ENCODE measurements at regions not wholly inside any gene's neighbourhood (a gene's known extent, or its start where the extent isn't known, plus 50 kb on each side); places are given as distances from the start of the nearest gene placed in this dataset.

DNA sequence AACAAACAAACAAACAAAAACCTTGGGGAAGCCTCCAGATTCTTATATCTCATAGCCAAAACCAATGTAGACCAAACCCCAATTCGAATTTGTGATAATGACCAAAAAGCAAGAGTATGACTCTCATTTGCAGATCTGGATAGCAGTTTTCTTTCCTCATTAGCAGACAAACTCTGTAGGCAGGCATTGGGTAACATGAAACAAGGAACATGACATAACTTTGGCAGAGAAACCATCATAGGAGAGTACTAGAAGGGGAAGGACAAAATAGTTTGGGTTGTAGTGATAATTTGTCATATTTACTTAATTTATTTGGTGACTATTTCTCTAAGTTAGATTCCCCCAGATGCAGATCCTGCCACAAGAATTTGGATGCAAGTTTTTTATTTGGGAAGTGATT lies 187.8 kb downstream of the MID1IP1 start:
- no peaks in the 10 kb centered on the region for H3K9me3 ChIP-seq (ENCODE audit: control insufficient read depth, insufficient read depth, low read length)
- 88% methylated on average over 1 of the region's 1 CpG for WGBS (ENCODE audit: insufficient coverage)
- H3K27ac Mint-ChIP-seq: no peak overlapping the region
- H3K9me3 Mint-ChIP-seq: no peaks in the 10 kb centered on the region
- H3K27me3 ChIP-seq (ENCODE audit: control insufficient read depth, insufficient read depth, low read length): no peaks in the 10 kb centered on the region
- H3K4me3 Mint-ChIP-seq: no peak overlapping the region
- H3K4me3 ChIP-seq (ENCODE audit: low read length): no peak overlapping the region
- no peak overlapping the region for H3K27ac ChIP-seq (ENCODE audit: low read length)
- ATAC-seq (no peak), DNase-seq (no peak)
- H3K36me3 ChIP-seq (ENCODE audit: control insufficient read depth, insufficient read depth, low read length): no peaks in the 10 kb centered on the region
- H3K36me3 Mint-ChIP-seq: no peaks in the 10 kb centered on the region
- peaks cover 0 to 27% of the 10 kb centered on the region in 2 donors for H3K27me3 Mint-ChIP-seq (ENCODE audit: low read depth in 2 of 2)
- intact Hi-C loops (cut with micrococcal nuclease): loop anchor here (5.0 kb wide), 1 partner anchor 222 kb away; no protein-coding TSS in a partner anchor
- no peaks in the 10 kb centered on the region for H3K4me1 ChIP-seq (ENCODE audit: control insufficient read depth, insufficient read depth, low read length)
- TF ChIP-seq, protein P1, sequence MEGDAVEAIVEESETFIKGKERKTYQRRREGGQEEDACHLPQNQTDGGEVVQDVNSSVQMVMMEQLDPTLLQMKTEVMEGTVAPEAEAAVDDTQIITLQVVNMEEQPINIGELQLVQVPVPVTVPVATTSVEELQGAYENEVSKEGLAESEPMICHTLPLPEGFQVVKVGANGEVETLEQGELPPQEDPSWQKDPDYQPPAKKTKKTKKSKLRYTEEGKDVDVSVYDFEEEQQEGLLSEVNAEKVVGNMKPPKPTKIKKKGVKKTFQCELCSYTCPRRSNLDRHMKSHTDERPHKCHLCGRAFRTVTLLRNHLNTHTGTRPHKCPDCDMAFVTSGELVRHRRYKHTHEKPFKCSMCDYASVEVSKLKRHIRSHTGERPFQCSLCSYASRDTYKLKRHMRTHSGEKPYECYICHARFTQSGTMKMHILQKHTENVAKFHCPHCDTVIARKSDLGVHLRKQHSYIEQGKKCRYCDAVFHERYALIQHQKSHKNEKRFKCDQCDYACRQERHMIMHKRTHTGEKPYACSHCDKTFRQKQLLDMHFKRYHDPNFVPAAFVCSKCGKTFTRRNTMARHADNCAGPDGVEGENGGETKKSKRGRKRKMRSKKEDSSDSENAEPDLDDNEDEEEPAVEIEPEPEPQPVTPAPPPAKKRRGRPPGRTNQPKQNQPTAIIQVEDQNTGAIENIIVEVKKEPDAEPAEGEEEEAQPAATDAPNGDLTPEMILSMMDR (IDR thresholded peaks at IDR 0.05): no peak
- H3K4me1 Mint-ChIP-seq: no peaks in the 10 kb centered on the region

DNA sequence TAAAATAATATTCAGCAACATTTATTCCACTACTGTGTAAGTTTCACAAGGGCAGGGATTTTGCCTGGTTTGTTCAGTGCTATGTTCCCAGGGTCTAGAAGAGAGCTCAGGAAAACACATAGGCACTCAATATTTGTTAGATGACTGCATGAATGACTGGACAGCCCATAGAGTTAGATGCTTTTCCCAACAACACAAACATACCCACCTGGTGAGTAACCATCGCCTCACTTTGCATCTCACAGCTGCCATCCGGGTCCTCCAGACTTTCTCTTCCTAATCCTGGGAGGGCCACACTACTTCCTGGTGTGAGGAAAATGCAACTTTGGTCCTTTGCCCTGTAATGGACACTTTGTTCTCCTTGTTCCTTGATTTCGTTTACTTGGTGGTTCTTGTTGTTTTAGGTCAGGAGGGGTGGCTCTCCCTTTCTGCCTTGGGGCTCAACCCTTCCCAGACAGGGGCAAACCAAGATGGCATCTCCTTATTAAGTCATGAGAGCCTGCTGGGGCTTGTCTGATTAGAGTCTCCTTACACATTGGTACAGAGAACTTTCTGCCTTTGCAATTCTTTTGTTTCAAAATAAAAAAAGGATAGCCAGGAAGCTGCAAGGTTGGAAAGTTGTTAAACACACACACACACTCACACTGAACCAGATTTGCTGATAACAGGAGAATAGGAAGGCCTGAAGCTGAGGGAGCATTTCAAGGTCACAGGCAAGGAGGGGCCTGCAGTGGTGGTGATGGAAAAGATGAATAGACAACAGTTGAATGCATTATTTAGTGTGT lies 190.6 kb downstream of the MID1IP1 start:
- H3K4me1 ChIP-seq (ENCODE audit: control insufficient read depth, insufficient read depth, low read length): no peaks in the 10 kb centered on the region
- H3K36me3 ChIP-seq (ENCODE audit: control insufficient read depth, insufficient read depth, low read length): no peaks in the 10 kb centered on the region
- no peaks in the 10 kb centered on the region for H3K36me3 Mint-ChIP-seq
- ATAC-seq (no peak), DNase-seq (no peak)
- H3K9me3 ChIP-seq (ENCODE audit: control insufficient read depth, insufficient read depth, low read length): no peaks in the 10 kb centered on the region
- H3K27ac ChIP-seq (ENCODE audit: low read length): no peak overlapping the region
- no peaks in the 10 kb centered on the region for H3K9me3 Mint-ChIP-seq
- no peaks in the 10 kb centered on the region for H3K4me1 Mint-ChIP-seq
- no peak overlapping the region for H3K4me3 ChIP-seq (ENCODE audit: low read length)
- intact Hi-C loops (cut with micrococcal nuclease): no loop called here
- 95% methylated on average over 3 of the region's 3 CpGs for WGBS (ENCODE audit: insufficient coverage)
- TF ChIP-seq, protein P1 (IDR thresholded peaks at IDR 0.05): no peak
- no peak overlapping the region for H3K4me3 Mint-ChIP-seq
- no peak overlapping the region for H3K27ac Mint-ChIP-seq
- H3K27me3 Mint-ChIP-seq (ENCODE audit: low read depth in 2 of 2): peaks cover 6 to 27% of the 10 kb centered on the region in 2 donors
- H3K27me3 ChIP-seq (ENCODE audit: control insufficient read depth, insufficient read depth, low read length): no peaks in the 10 kb centered on the region

DNA sequence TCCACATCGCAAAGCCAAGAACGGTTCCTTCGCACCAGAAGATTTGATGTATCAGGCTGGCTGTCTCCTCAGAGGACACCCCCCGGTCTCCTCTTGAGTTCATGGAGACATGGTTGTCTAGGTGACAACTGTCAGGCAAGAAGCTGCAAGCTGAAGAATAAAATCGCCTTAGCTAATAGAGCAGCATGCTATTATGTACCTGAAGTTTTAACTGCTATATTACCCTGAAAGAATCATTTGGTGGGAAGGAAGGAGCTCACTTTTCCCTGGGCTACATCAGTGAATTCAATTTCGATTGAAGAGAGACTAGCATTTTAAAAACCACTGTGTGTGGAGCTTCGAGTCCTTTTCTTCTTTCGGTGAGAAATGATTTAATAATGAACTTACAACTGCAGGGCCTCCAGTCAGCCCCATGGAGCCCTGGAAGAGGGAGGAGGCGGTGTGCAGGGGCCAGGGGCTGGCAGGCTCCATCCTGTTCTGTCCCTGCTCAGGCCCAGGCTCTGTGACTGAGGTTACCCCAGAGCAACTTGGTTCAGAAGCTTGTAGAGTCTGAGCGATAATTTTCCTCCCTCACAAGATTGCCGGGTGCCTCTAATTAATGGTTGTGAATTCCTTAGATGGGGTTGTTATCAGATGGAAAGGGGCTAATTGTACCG lies 191.3 kb downstream of the MID1IP1 start:
- Histone ChIP-seq H3K4me1 (ENCODE audit: control insufficient read depth, insufficient read depth, low read length) (no peaks in the 10 kb centered on the region), H3K9me3 (ENCODE audit: control insufficient read depth, insufficient read depth, low read length) (no peaks in the 10 kb centered on the region), H3K27ac (ENCODE audit: low read length) (no peak overlapping the region), H3K36me3 (ENCODE audit: control insufficient read depth, insufficient read depth, low read length) (no peaks in the 10 kb centered on the region), H3K27me3 (ENCODE audit: control insufficient read depth, insufficient read depth, low read length) (no peaks in the 10 kb centered on the region), H3K4me3 (ENCODE audit: low read length) (no peak overlapping the region)
- Mint-ChIP-seq H3K9me3 (no peaks in the 10 kb centered on the region), H3K4me3 (no peak overlapping the region), H3K4me1 (no peaks in the 10 kb centered on the region), H3K36me3 (no peaks in the 10 kb centered on the region), H3K27ac (no peak overlapping the region), H3K27me3 (ENCODE audit: low read depth in 2 of 2) (peaks cover 6 to 27% of the 10 kb centered on the region in 2 donors)
- 87% methylated on average over 9 of the region's 12 CpGs for WGBS (ENCODE audit: insufficient coverage)
- intact Hi-C loops (cut with micrococcal nuclease): no loop called here
- TF ChIP-seq, protein P1 (IDR thresholded peaks at IDR 0.05): no peak
- DNase-seq: no peak
- no peak for ATAC-seq

Measured in natural killer cell (primary cell).